ENCODE measurements at regions not wholly inside any gene's neighbourhood (a gene's known extent, or its start where the extent isn't known, plus 50 kb on each side); places are given as distances from the start of the nearest gene placed in this dataset.

- H3K36me3 ChIP-seq (ENCODE audit: insufficient read depth, low read length), result no peaks in the 10 kb centered on the region
- ChIA-PET POLR2A (ENCODE audit: partially characterized antibody) (no interaction called here), CTCF (ENCODE audit: partially characterized antibody) (no interaction called here)
- H3K9me3 ChIP-seq (ENCODE audit: control insufficient read depth in 1 of 2, low read length in 2 of 2), result peaks cover 0 to 8% of the 10 kb centered on the region in 2 donors
- no peaks in the 10 kb centered on the region for H3K27me3 ChIP-seq (ENCODE audit: insufficient read depth, low read length)
- H3K27ac Mint-ChIP-seq, result no peak overlapping the region
- no peaks in the 10 kb centered on the region for H3K27me3 Mint-ChIP-seq
- no peaks in the 10 kb centered on the region for H3K36me3 Mint-ChIP-seq
- intact Hi-C loops (cut with micrococcal nuclease), result no loop called here
- DNase-seq, result no peak
- H3K9me3 Mint-ChIP-seq, result peaks cover 2 to 32% (median 18%) of the 10 kb centered on the region in 8 donors
- no peaks in the 10 kb centered on the region for H3K4me1 Mint-ChIP-seq
- H3K4me1 ChIP-seq (ENCODE audit: insufficient read depth, low read length), result no peaks in the 10 kb centered on the region
- H3K4me3 Mint-ChIP-seq, result no peak overlapping the region
- H3K4me3 ChIP-seq (ENCODE audit: low read length in 2 of 2), result no peak overlapping the region
- H3K27ac ChIP-seq (ENCODE audit: low read depth, low read length), result no peak overlapping the region
Measured at GRCh38 chr20:7038029-7038428, 270.5 kb downstream of the BMP2 start.

- DNase-seq, result no peak
- Histone ChIP-seq H3K27ac (ENCODE audit: low read depth, low read length) (no peak overlapping the region), H3K4me3 (ENCODE audit: low read length in 2 of 2) (no peak overlapping the region), H3K36me3 (ENCODE audit: insufficient read depth, low read length) (no peaks in the 10 kb centered on the region), H3K9me3 (ENCODE audit: control insufficient read depth in 1 of 2, low read length in 2 of 2) (no peaks in the 10 kb centered on the region), H3K4me1 (ENCODE audit: insufficient read depth, low read length) (no peaks in the 10 kb centered on the region), H3K27me3 (ENCODE audit: insufficient read depth, low read length) (no peaks in the 10 kb centered on the region)
- POLR2A ChIA-PET (ENCODE audit: partially characterized antibody), result no interaction called here
- CTCF ChIA-PET (ENCODE audit: partially characterized antibody), result no interaction called here
- Mint-ChIP-seq H3K4me3 (no peak overlapping the region), H3K36me3 (no peaks in the 10 kb centered on the region), H3K9me3 (peaks cover 0 to 20% (median 7%) of the 10 kb centered on the region in 8 donors), H3K27me3 (no peaks in the 10 kb centered on the region), H3K4me1 (no peaks in the 10 kb centered on the region), H3K27ac (no peak overlapping the region)
- intact Hi-C loops (cut with micrococcal nuclease), result no loop called here
Measured at GRCh38 chr20:7057611-7058010, 290.1 kb downstream of the BMP2 start.

GRCh38 chr20:7078804-7079203 lies 311.3 kb downstream of the BMP2 start:
- DNase-seq, result no peak
- intact Hi-C loops (cut with micrococcal nuclease), result no loop called here
- CTCF ChIA-PET (ENCODE audit: partially characterized antibody), result no interaction called here
- Mint-ChIP-seq H3K4me3 (no peak overlapping the region), H3K9me3 (peaks cover 0 to 11% (median 7%) of the 10 kb centered on the region in 8 donors), H3K36me3 (no peaks in the 10 kb centered on the region), H3K27ac (no peak overlapping the region), H3K27me3 (no peaks in the 10 kb centered on the region), H3K4me1 (no peaks in the 10 kb centered on the region)
- POLR2A ChIA-PET (ENCODE audit: partially characterized antibody), result no interaction called here
- Histone ChIP-seq H3K4me3 (ENCODE audit: low read length in 2 of 2) (no peak overlapping the region), H3K36me3 (ENCODE audit: insufficient read depth, low read length) (no peaks in the 10 kb centered on the region), H3K27me3 (ENCODE audit: insufficient read depth, low read length) (no peaks in the 10 kb centered on the region), H3K27ac (ENCODE audit: low read depth, low read length) (no peak overlapping the region), H3K9me3 (ENCODE audit: control insufficient read depth in 1 of 2, low read length in 2 of 2) (no peaks in the 10 kb centered on the region), H3K4me1 (ENCODE audit: insufficient read depth, low read length) (no peaks in the 10 kb centered on the region)

GRCh38 chr20:7080472-7080871 lies 313.0 kb downstream of the BMP2 start:
- no peaks in the 10 kb centered on the region for H3K36me3 ChIP-seq (ENCODE audit: insufficient read depth, low read length)
- intact Hi-C loops (cut with micrococcal nuclease), result no loop called here
- no peaks in the 10 kb centered on the region for H3K4me1 Mint-ChIP-seq
- H3K27ac ChIP-seq (ENCODE audit: low read depth, low read length), result no peak overlapping the region
- H3K27ac Mint-ChIP-seq, result no peak overlapping the region
- no peaks in the 10 kb centered on the region for H3K4me1 ChIP-seq (ENCODE audit: insufficient read depth, low read length)
- DNase-seq, result no peak
- H3K27me3 ChIP-seq (ENCODE audit: insufficient read depth, low read length), result no peaks in the 10 kb centered on the region
- H3K9me3 ChIP-seq (ENCODE audit: control insufficient read depth in 1 of 2, low read length in 2 of 2), result no peaks in the 10 kb centered on the region
- H3K36me3 Mint-ChIP-seq, result no peaks in the 10 kb centered on the region
- POLR2A ChIA-PET (ENCODE audit: partially characterized antibody), result no interaction called here
- peaks cover 0 to 13% (median 7%) of the 10 kb centered on the region in 8 donors for H3K9me3 Mint-ChIP-seq
- H3K4me3 Mint-ChIP-seq, result no peak overlapping the region
- no peak overlapping the region for H3K4me3 ChIP-seq (ENCODE audit: low read length in 2 of 2)
- CTCF ChIA-PET (ENCODE audit: partially characterized antibody), result no interaction called here
- H3K27me3 Mint-ChIP-seq, result no peaks in the 10 kb centered on the region

- Histone ChIP-seq H3K4me3 (ENCODE audit: low read length in 2 of 2) (no peak overlapping the region), H3K27ac (ENCODE audit: low read depth, low read length) (no peak overlapping the region), H3K9me3 (ENCODE audit: control insufficient read depth in 1 of 2, low read length in 2 of 2) (no peaks in the 10 kb centered on the region), H3K27me3 (ENCODE audit: insufficient read depth, low read length) (no peaks in the 10 kb centered on the region), H3K36me3 (ENCODE audit: insufficient read depth, low read length) (no peaks in the 10 kb centered on the region), H3K4me1 (ENCODE audit: insufficient read depth, low read length) (no peaks in the 10 kb centered on the region)
- Mint-ChIP-seq H3K27me3 (no peaks in the 10 kb centered on the region), H3K9me3 (peaks cover 2 to 20% (median 9%) of the 10 kb centered on the region in 8 donors), H3K4me3 (no peak overlapping the region), H3K36me3 (no peaks in the 10 kb centered on the region), H3K4me1 (no peaks in the 10 kb centered on the region), H3K27ac (no peak overlapping the region)
- ChIA-PET CTCF (ENCODE audit: partially characterized antibody) (no interaction called here), POLR2A (ENCODE audit: partially characterized antibody) (no interaction called here)
- no peak for DNase-seq
- intact Hi-C loops (cut with micrococcal nuclease), result no loop called here
Measured at GRCh38 chr20:7085467-7085866, 318.0 kb downstream of the BMP2 start.

GRCh38 chr20:7087803-7088202 lies 320.3 kb downstream of the BMP2 start:
- Histone ChIP-seq H3K27ac (ENCODE audit: low read depth, low read length) (no peak overlapping the region), H3K4me3 (ENCODE audit: low read length in 2 of 2) (no peak overlapping the region), H3K9me3 (ENCODE audit: control insufficient read depth in 1 of 2, low read length in 2 of 2) (no peaks in the 10 kb centered on the region), H3K27me3 (ENCODE audit: insufficient read depth, low read length) (no peaks in the 10 kb centered on the region), H3K4me1 (ENCODE audit: insufficient read depth, low read length) (no peaks in the 10 kb centered on the region), H3K36me3 (ENCODE audit: insufficient read depth, low read length) (no peaks in the 10 kb centered on the region)
- Mint-ChIP-seq H3K4me3 (no peak overlapping the region), H3K9me3 (peaks cover 2 to 20% (median 9%) of the 10 kb centered on the region in 8 donors), H3K27ac (no peak overlapping the region), H3K27me3 (no peaks in the 10 kb centered on the region), H3K36me3 (no peaks in the 10 kb centered on the region), H3K4me1 (no peaks in the 10 kb centered on the region)
- POLR2A ChIA-PET (ENCODE audit: partially characterized antibody), result no interaction called here
- intact Hi-C loops (cut with micrococcal nuclease), result no loop called here
- DNase-seq, result no peak
- CTCF ChIA-PET (ENCODE audit: partially characterized antibody), result no interaction called here

- no peak overlapping the region for H3K27ac ChIP-seq (ENCODE audit: low read depth, low read length)
- no peaks in the 10 kb centered on the region for H3K4me1 ChIP-seq (ENCODE audit: insufficient read depth, low read length)
- H3K27me3 ChIP-seq (ENCODE audit: insufficient read depth, low read length), result no peaks in the 10 kb centered on the region
- ChIA-PET POLR2A (ENCODE audit: partially characterized antibody) (no interaction called here), CTCF (ENCODE audit: partially characterized antibody) (no interaction called here)
- H3K9me3 Mint-ChIP-seq, result peaks cover 2 to 22% (median 11%) of the 10 kb centered on the region in 8 donors
- intact Hi-C loops (cut with micrococcal nuclease), result no loop called here
- no peaks in the 10 kb centered on the region for H3K36me3 ChIP-seq (ENCODE audit: insufficient read depth, low read length)
- H3K27ac Mint-ChIP-seq, result no peak overlapping the region
- no peak overlapping the region for H3K4me3 ChIP-seq (ENCODE audit: low read length in 2 of 2)
- no peaks in the 10 kb centered on the region for H3K9me3 ChIP-seq (ENCODE audit: control insufficient read depth in 1 of 2, low read length in 2 of 2)
- H3K27me3 Mint-ChIP-seq, result no peaks in the 10 kb centered on the region
- no peak overlapping the region for H3K4me3 Mint-ChIP-seq
- DNase-seq, result no peak
- no peaks in the 10 kb centered on the region for H3K4me1 Mint-ChIP-seq
- no peaks in the 10 kb centered on the region for H3K36me3 Mint-ChIP-seq
Measured at GRCh38 chr20:7090001-7090400, 322.5 kb downstream of the BMP2 start.

GRCh38 chr20:7090811-7091210 lies 323.3 kb downstream of the BMP2 start:
- Mint-ChIP-seq H3K36me3 (no peaks in the 10 kb centered on the region), H3K27me3 (no peaks in the 10 kb centered on the region), H3K27ac (no peak overlapping the region), H3K4me3 (no peak overlapping the region), H3K9me3 (peaks cover 2 to 26% (median 17%) of the 10 kb centered on the region in 8 donors), H3K4me1 (no peaks in the 10 kb centered on the region)
- DNase-seq, result no peak
- Histone ChIP-seq H3K27me3 (ENCODE audit: insufficient read depth, low read length) (no peaks in the 10 kb centered on the region), H3K4me3 (ENCODE audit: low read length in 2 of 2) (no peak overlapping the region), H3K36me3 (ENCODE audit: insufficient read depth, low read length) (no peaks in the 10 kb centered on the region), H3K27ac (ENCODE audit: low read depth, low read length) (no peak overlapping the region), H3K4me1 (ENCODE audit: insufficient read depth, low read length) (no peaks in the 10 kb centered on the region), H3K9me3 (ENCODE audit: control insufficient read depth in 1 of 2, low read length in 2 of 2) (no peaks in the 10 kb centered on the region)
- intact Hi-C loops (cut with micrococcal nuclease), result no loop called here
- CTCF ChIA-PET (ENCODE audit: partially characterized antibody), result no interaction called here
- POLR2A ChIA-PET (ENCODE audit: partially characterized antibody), result no interaction called here
